ENCODE measurements at regions not wholly inside any gene's neighbourhood (a gene's known extent, or its start where the extent isn't known, plus 50 kb on each side); places are given as distances from the start of the nearest gene placed in this dataset.

GRCh38 chr10:56057860-56058259 is 303.2 kb downstream of the ZWINT start:
- no peaks in the 10 kb centered on the region for H3K27me3 ChIP-seq (ENCODE audit: control insufficient read depth in 1 of 2, insufficient read depth in 1 of 2, low read length in 2 of 2)
- H2BK120ac ChIP-seq (ENCODE audit: low read depth, low read length), result no peak overlapping the region
- H3K4ac ChIP-seq (ENCODE audit: low read depth in 1 of 2, low read length in 2 of 2), result no peak overlapping the region
- H3K79me1 ChIP-seq (replicated peaks; ENCODE audit: low read length, poor library complexity, severe bottlenecking), result no peaks in the 10 kb centered on the region
- WGBS, result no CpG with 5 or more reads among the region's 2 CpGs
- no peak overlapping the region for H4K8ac ChIP-seq (ENCODE audit: low read length)
- H3K4me3 ChIP-seq (ENCODE audit: insufficient read depth in 1 of 2, low read depth in 1 of 2, low read length in 2 of 2), result no peak overlapping the region
- no peak overlapping the region for H2BK15ac ChIP-seq (ENCODE audit: low read depth, poor library complexity, severe bottlenecking)
- no peak overlapping the region for H4K91ac ChIP-seq (ENCODE audit: low read length)
- H3K14ac ChIP-seq (ENCODE audit: low read length in 2 of 2), result no peak overlapping the region
- H2BK12ac ChIP-seq (ENCODE audit: low read length in 2 of 2), result no peak overlapping the region
- H2AK5ac ChIP-seq (ENCODE audit: low read length, severe bottlenecking), result no peak overlapping the region
- H2BK5ac ChIP-seq (ENCODE audit: low read depth, low read length, poor library complexity, severe bottlenecking), result no peak overlapping the region
- H3K9ac ChIP-seq (ENCODE audit: low read length), result no peak overlapping the region
- H3K27ac ChIP-seq (ENCODE audit: low read length, poor library complexity, severe bottlenecking), result no peak overlapping the region
- no peak overlapping the region for H3K23ac ChIP-seq (ENCODE audit: low read length in 2 of 2)
- H3K4me2 ChIP-seq (ENCODE audit: low read length, poor library complexity, severe bottlenecking), result no peak overlapping the region
- H3K36me3 ChIP-seq (ENCODE audit: control insufficient read depth in 1 of 2, insufficient read depth in 2 of 2, low read depth in 1 of 2, low read length in 2 of 2), result no peaks in the 10 kb centered on the region
- no peak overlapping the region for H3K18ac ChIP-seq (ENCODE audit: low read depth in 1 of 2, low read length in 2 of 2)
- no peak overlapping the region for H2AFZ ChIP-seq (ENCODE audit: low read depth, low read length)
- no peaks in the 10 kb centered on the region for H3K4me1 ChIP-seq (ENCODE audit: control insufficient read depth, insufficient read depth, low read depth, low read length)
- DNase-seq, result no peak
- peaks cover 14% of the 10 kb centered on the region for H3K9me3 ChIP-seq (ENCODE audit: control insufficient read depth, low read length)

- Histone ChIP-seq H3K4me2 (ENCODE audit: low read length, poor library complexity, severe bottlenecking) (no peak overlapping the region), H2BK120ac (ENCODE audit: low read depth, low read length) (no peak overlapping the region), H3K9ac (ENCODE audit: low read length) (no peak overlapping the region), H3K4me3 (ENCODE audit: insufficient read depth in 1 of 2, low read depth in 1 of 2, low read length in 2 of 2) (no peak overlapping the region), H3K27ac (ENCODE audit: low read length, poor library complexity, severe bottlenecking) (no peak overlapping the region), H3K9me3 (ENCODE audit: control insufficient read depth, low read length) (no peaks in the 10 kb centered on the region), H3K18ac (ENCODE audit: low read depth in 1 of 2, low read length in 2 of 2) (no peak overlapping the region), H2BK5ac (ENCODE audit: low read depth, low read length, poor library complexity, severe bottlenecking) (no peak overlapping the region), H3K27me3 (ENCODE audit: control insufficient read depth in 1 of 2, insufficient read depth in 1 of 2, low read length in 2 of 2) (no peaks in the 10 kb centered on the region), H4K91ac (ENCODE audit: low read length) (no peak overlapping the region), H3K4me1 (ENCODE audit: control insufficient read depth, insufficient read depth, low read depth, low read length) (no peaks in the 10 kb centered on the region), H2BK12ac (ENCODE audit: low read length in 2 of 2) (no peak overlapping the region), H4K8ac (ENCODE audit: low read length) (no peak overlapping the region), H3K4ac (ENCODE audit: low read depth in 1 of 2, low read length in 2 of 2) (no peak overlapping the region), H3K14ac (ENCODE audit: low read length in 2 of 2) (no peak overlapping the region), H2BK15ac (ENCODE audit: low read depth, poor library complexity, severe bottlenecking) (no peak overlapping the region), H3K79me1 (replicated peaks; ENCODE audit: low read length, poor library complexity, severe bottlenecking) (no peaks in the 10 kb centered on the region), H2AK5ac (ENCODE audit: low read length, severe bottlenecking) (no peak overlapping the region), H2AFZ (ENCODE audit: low read depth, low read length) (no peak overlapping the region), H3K36me3 (ENCODE audit: control insufficient read depth in 1 of 2, insufficient read depth in 2 of 2, low read depth in 1 of 2, low read length in 2 of 2) (no peaks in the 10 kb centered on the region), H3K23ac (ENCODE audit: low read length in 2 of 2) (no peak overlapping the region)
- no peak for DNase-seq
- WGBS, result 93% methylated on average over 8 of the region's 8 CpGs
Observed at GRCh38 chr10:56035489-56035888, 325.6 kb downstream of the ZWINT start.

- 20% methylated on average over 1 of the region's 5 CpGs for WGBS
Observed at GRCh38 chr10:56028298-56029132, 332.5 kb downstream of the ZWINT start.

DNA sequence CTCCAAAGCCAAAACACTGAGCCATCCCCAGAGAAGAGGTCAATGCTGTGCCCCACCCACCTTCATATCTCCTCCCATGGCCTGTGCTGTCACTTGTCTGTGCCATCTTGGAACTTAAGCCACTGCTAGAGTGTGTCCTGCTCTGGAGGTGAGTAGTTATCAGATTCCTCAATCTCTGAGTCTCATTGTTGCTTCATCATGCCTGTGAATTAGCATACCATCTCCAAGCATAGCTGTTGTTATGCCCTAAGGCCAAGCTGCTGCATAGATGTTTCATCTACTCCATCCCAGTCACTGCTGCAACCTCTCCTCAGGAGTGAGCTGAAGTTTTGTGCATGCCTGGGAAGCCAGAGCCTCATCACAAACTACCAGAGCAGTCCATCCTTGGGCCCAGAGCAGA is 349.0 kb downstream of the ZWINT start:
- Histone ChIP-seq H2AK5ac (ENCODE audit: low read length, severe bottlenecking) (no peak overlapping the region), H3K4me1 (ENCODE audit: control insufficient read depth, insufficient read depth, low read depth, low read length) (no peaks in the 10 kb centered on the region), H3K18ac (ENCODE audit: low read depth in 1 of 2, low read length in 2 of 2) (no peak overlapping the region), H3K36me3 (ENCODE audit: control insufficient read depth in 1 of 2, insufficient read depth in 2 of 2, low read depth in 1 of 2, low read length in 2 of 2) (no peaks in the 10 kb centered on the region), H2BK15ac (ENCODE audit: low read depth, poor library complexity, severe bottlenecking) (no peak overlapping the region), H3K27me3 (ENCODE audit: control insufficient read depth in 1 of 2, insufficient read depth in 1 of 2, low read length in 2 of 2) (no peaks in the 10 kb centered on the region), H3K79me1 (replicated peaks; ENCODE audit: low read length, poor library complexity, severe bottlenecking) (no peaks in the 10 kb centered on the region), H3K23ac (ENCODE audit: low read length in 2 of 2) (no peak overlapping the region), H3K9me3 (ENCODE audit: control insufficient read depth, low read length) (peaks cover 5% of the 10 kb centered on the region), H2BK12ac (ENCODE audit: low read length in 2 of 2) (no peak overlapping the region), H3K14ac (ENCODE audit: low read length in 2 of 2) (no peak overlapping the region), H2AFZ (ENCODE audit: low read depth, low read length) (no peak overlapping the region), H3K9ac (ENCODE audit: low read length) (no peak overlapping the region), H4K8ac (ENCODE audit: low read length) (no peak overlapping the region), H3K27ac (ENCODE audit: low read length, poor library complexity, severe bottlenecking) (no peak overlapping the region), H3K4me3 (ENCODE audit: insufficient read depth in 1 of 2, low read depth in 1 of 2, low read length in 2 of 2) (no peak overlapping the region), H3K4me2 (ENCODE audit: low read length, poor library complexity, severe bottlenecking) (no peak overlapping the region), H2BK120ac (ENCODE audit: low read depth, low read length) (no peak overlapping the region), H3K4ac (ENCODE audit: low read depth in 1 of 2, low read length in 2 of 2) (no peak overlapping the region), H2BK5ac (ENCODE audit: low read depth, low read length, poor library complexity, severe bottlenecking) (no peak overlapping the region), H4K91ac (ENCODE audit: low read length) (no peak overlapping the region)
- no peak for DNase-seq

More at GRCh38 chr10:56028298-56029132, 332.5 kb downstream of the ZWINT start:
- H3K27me3 ChIP-seq (ENCODE audit: control insufficient read depth in 1 of 2, insufficient read depth in 1 of 2, low read length in 2 of 2), result no peaks in the 10 kb centered on the region
- no peak overlapping the region for H2AK5ac ChIP-seq (ENCODE audit: low read length, severe bottlenecking)
- no peaks in the 10 kb centered on the region for H3K9me3 ChIP-seq (ENCODE audit: control insufficient read depth, low read length)
- H3K4ac ChIP-seq (ENCODE audit: low read depth in 1 of 2, low read length in 2 of 2), result no peak overlapping the region
- H3K4me1 ChIP-seq (ENCODE audit: control insufficient read depth, insufficient read depth, low read depth, low read length), result no peaks in the 10 kb centered on the region
- no peak overlapping the region for H3K4me2 ChIP-seq (ENCODE audit: low read length, poor library complexity, severe bottlenecking)
- no peak for DNase-seq
- no peak overlapping the region for H3K27ac ChIP-seq (ENCODE audit: low read length, poor library complexity, severe bottlenecking)
- no peak overlapping the region for H3K14ac ChIP-seq (ENCODE audit: low read length in 2 of 2)
- H3K4me3 ChIP-seq (ENCODE audit: insufficient read depth in 1 of 2, low read depth in 1 of 2, low read length in 2 of 2), result no peak overlapping the region
- no peak overlapping the region for H4K91ac ChIP-seq (ENCODE audit: low read length)
- no peaks in the 10 kb centered on the region for H3K79me1 ChIP-seq (replicated peaks; ENCODE audit: low read length, poor library complexity, severe bottlenecking)
- no peak overlapping the region for H2BK15ac ChIP-seq (ENCODE audit: low read depth, poor library complexity, severe bottlenecking)
- no peak overlapping the region for H2BK120ac ChIP-seq (ENCODE audit: low read depth, low read length)
- no peak overlapping the region for H3K9ac ChIP-seq (ENCODE audit: low read length)
- H2BK12ac ChIP-seq (ENCODE audit: low read length in 2 of 2), result no peak overlapping the region
- no peak overlapping the region for H3K18ac ChIP-seq (ENCODE audit: low read depth in 1 of 2, low read length in 2 of 2)
- H3K36me3 ChIP-seq (ENCODE audit: control insufficient read depth in 1 of 2, insufficient read depth in 2 of 2, low read depth in 1 of 2, low read length in 2 of 2), result no peaks in the 10 kb centered on the region
- H2AFZ ChIP-seq (ENCODE audit: low read depth, low read length), result no peak overlapping the region
- H2BK5ac ChIP-seq (ENCODE audit: low read depth, low read length, poor library complexity, severe bottlenecking), result no peak overlapping the region
- H4K8ac ChIP-seq (ENCODE audit: low read length), result no peak overlapping the region
- H3K23ac ChIP-seq (ENCODE audit: low read length in 2 of 2), result no peak overlapping the region
